Glutamatergic neuron (in vitro differentiated cells): ENCODE measurements at regions not wholly inside any gene's neighbourhood (a gene's known extent, or its start where the extent isn't known, plus 50 kb on each side); places are given as distances from the start of the nearest gene placed in this dataset.

Experiments
- DNase-seq: peaks from one replicate; pipeline ENCODE4 v3.0.0; 2022
- H3K27ac Mint-ChIP-seq: one replicate; pipeline ENCODE4 v1.8.0; 2020; ENCODE audit warnings: mild to moderate bottlenecking, mixed read lengths, inconsistent platforms; ENCODE audit not compliant: unreplicated experiment
- H3K27me3 Mint-ChIP-seq: one replicate; pipeline ENCODE4 v1.8.0; 2020; ENCODE audit warnings: mild to moderate bottlenecking, moderate library complexity, mixed read lengths, inconsistent platforms; ENCODE audit not compliant: unreplicated experiment
- H3K36me3 Mint-ChIP-seq: one replicate; pipeline ENCODE4 v1.8.0; 2020; ENCODE audit warnings: mild to moderate bottlenecking, mixed read lengths, inconsistent platforms; ENCODE audit not compliant: unreplicated experiment
- H3K4me1 Mint-ChIP-seq: one replicate; pipeline ENCODE4 v1.8.0; 2020; ENCODE audit warnings: mild to moderate bottlenecking, low read depth, mixed read lengths, inconsistent platforms; ENCODE audit not compliant: unreplicated experiment
- H3K4me3 Mint-ChIP-seq: one replicate; pipeline ENCODE4 v1.8.0; 2020; ENCODE audit warnings: mild to moderate bottlenecking, mixed read lengths, inconsistent platforms; ENCODE audit not compliant: unreplicated experiment
- H3K9me3 Mint-ChIP-seq: one replicate; pipeline ENCODE4 v1.8.0; 2020; ENCODE audit warnings: mild to moderate bottlenecking, moderate library complexity, mixed read lengths, inconsistent platforms; ENCODE audit not compliant: unreplicated experiment
- CTCF ChIP-seq: fragments of 200-600 bp; sonication (generic); IDR thresholded peaks from one replicate; pipeline ENCODE4 v1.5.0; 2021; ENCODE audit not compliant: partially characterized antibody, unreplicated experiment

DNA sequence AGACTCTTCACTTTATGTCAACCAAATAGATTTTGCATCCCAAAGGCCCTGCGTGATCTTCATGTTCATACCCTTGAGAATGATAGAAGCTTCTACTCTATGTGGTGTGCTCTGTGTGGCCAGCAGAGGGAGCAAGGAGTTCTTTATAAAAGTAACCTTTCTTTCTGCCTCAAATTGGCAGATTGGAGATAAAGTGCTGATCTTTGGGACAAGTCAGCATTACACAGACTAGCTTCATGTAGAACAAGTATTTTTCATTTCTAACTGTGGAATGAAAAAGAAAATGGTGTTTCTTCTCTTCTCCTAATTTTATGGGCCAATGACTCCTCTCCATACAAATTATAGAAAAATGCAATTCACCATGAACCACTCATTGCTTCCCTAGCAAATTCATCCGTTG lies 1214.1 kb downstream of the SORCS1 start:
- Mint-ChIP-seq H3K36me3 (no peaks in the 10 kb centered on the region), H3K27me3 (no peaks in the 10 kb centered on the region), H3K27ac (no peak overlapping the region), H3K9me3 (no peaks in the 10 kb centered on the region), H3K4me3 (no peak overlapping the region), H3K4me1 (peaks cover 14% of the 10 kb centered on the region)
- TF ChIP-seq CTCF: peak; percentile 90
- peak; percentile 59 for DNase-seq

DNA sequence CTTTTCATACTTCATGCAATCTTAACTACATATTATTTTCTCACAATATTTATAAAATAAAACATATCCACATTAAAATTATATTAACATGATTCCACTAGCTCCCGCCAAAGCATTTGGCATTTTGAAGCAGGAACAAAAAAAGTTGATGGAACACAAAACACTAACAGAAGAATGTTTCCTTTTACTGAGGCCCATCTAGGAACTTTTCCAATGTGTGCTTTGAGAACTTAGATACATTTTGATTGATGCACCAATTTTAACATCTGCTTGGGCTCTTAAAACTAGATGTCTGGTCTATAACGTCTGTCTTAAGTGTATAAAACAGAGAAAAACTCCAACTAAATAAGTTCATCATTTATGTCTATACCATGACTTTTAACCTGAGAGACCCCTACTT lies 1214.8 kb downstream of the SORCS1 start:
- DNase-seq: no peak
- Mint-ChIP-seq H3K4me3 (no peak overlapping the region), H3K27me3 (no peaks in the 10 kb centered on the region), H3K27ac (no peak overlapping the region), H3K4me1 (peaks cover 14% of the 10 kb centered on the region), H3K36me3 (no peaks in the 10 kb centered on the region), H3K9me3 (no peaks in the 10 kb centered on the region)
- no peak for TF ChIP-seq CTCF

GRCh38 chr10:105925045-105925785 lies 1239.3 kb downstream of the SORCS1 start:
- H3K27ac Mint-ChIP-seq: no peak overlapping the region
- no peaks in the 10 kb centered on the region for H3K27me3 Mint-ChIP-seq
- peaks cover 12% of the 10 kb centered on the region for H3K9me3 Mint-ChIP-seq
- no peak overlapping the region for H3K4me3 Mint-ChIP-seq
- H3K4me1 Mint-ChIP-seq: no peaks in the 10 kb centered on the region
- DNase-seq: no peak
- TF ChIP-seq CTCF: no peak
- peaks cover 10% of the 10 kb centered on the region for H3K36me3 Mint-ChIP-seq

DNA sequence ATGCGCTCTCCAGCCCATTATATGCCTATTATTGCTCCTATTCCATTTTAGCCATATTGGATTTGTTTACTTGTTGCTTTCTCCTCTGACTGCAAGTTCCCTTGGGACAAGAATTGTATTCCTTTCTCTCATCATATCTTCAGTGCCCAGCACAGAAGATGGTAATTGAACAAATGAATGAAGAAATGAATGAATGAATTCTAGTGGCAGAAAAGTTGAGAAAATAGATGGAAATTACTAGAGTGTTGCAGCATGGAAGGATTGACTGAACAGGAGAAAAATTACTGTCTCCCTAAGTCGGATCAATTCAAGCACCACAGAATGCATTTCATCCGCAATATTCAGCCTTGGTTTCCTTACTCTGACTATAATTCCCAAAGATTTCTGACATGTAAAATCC lies 1243.2 kb downstream of the SORCS1 start:
- Mint-ChIP-seq H3K36me3 (peaks cover 10% of the 10 kb centered on the region), H3K27ac (no peak overlapping the region), H3K4me3 (no peak overlapping the region), H3K27me3 (no peaks in the 10 kb centered on the region), H3K9me3 (peaks cover 9% of the 10 kb centered on the region), H3K4me1 (no peaks in the 10 kb centered on the region)
- TF ChIP-seq CTCF: no peak
- no peak for DNase-seq

GRCh38 chr10:105914432-105914831 lies 1250.1 kb downstream of the SORCS1 start:
- TF ChIP-seq CTCF: no peak
- Mint-ChIP-seq H3K9me3 (no peaks in the 10 kb centered on the region), H3K27ac (no peak overlapping the region), H3K27me3 (no peaks in the 10 kb centered on the region), H3K4me1 (no peaks in the 10 kb centered on the region), H3K36me3 (no peaks in the 10 kb centered on the region), H3K4me3 (no peak overlapping the region)
- DNase-seq: no peak
